OCI-LY3 (cell line): ENCODE measurements at regions not wholly inside any gene's neighbourhood (a gene's known extent, or its start where the extent isn't known, plus 50 kb on each side); places are given as distances from the start of the nearest gene placed in this dataset.

Experiments
- H2AFZ ChIP-seq: fragments of 200-600, 300-600 bp; shearing (Covaris generic); 2 replicates; pipeline ENCODE4 v1.6.0; 2014; ENCODE audit warnings: antibody characterized with exemption, low read depth, low read length
- H3K27ac ChIP-seq: fragments of 200-600, 300-600 bp; sonication (generic); 2 replicates; pipeline ENCODE4 v1.5.1; 2014; ENCODE audit warnings: mild to moderate bottlenecking, low read length, moderate library complexity, mixed read lengths
- H3K27me3 ChIP-seq: fragments of 200-600, 300-600 bp; sonication (generic); 2 replicates; pipeline ENCODE4 v1.6.1; 2014; ENCODE audit warnings: low read depth, low read length, mixed read lengths
- H3K36me3 ChIP-seq: fragments of 200-600, 300-600 bp; sonication (generic); replicated peaks from 2 replicates; pipeline ENCODE3; 2014; ENCODE audit warnings: low read depth, low read length, mixed read lengths
- H3K4me1 ChIP-seq: fragments of 300-600, 200-600 bp; sonication (generic); 2 replicates; pipeline ENCODE4 v1.6.1; 2014; ENCODE audit warnings: low read length, mixed read lengths
- H3K4me2 ChIP-seq: fragments of 200-600, 300-600 bp; sonication (generic); 2 replicates; pipeline ENCODE4 v1.6.1; 2014; ENCODE audit warnings: low read length, mixed read lengths
- H3K4me3 ChIP-seq: fragments of 300-600, 200-600 bp; sonication (generic); 2 replicates; pipeline ENCODE4 v1.5.1; 2014; ENCODE audit warnings: antibody characterized with exemption, mild to moderate bottlenecking, low read length, moderate library complexity
- H3K79me2 ChIP-seq: fragments of 300-600, 200-600 bp; shearing (Covaris generic); 2 replicates; pipeline ENCODE4 v1.6.1; 2014; ENCODE audit warnings: mild to moderate bottlenecking, low read length, mixed read lengths
- H3K9ac ChIP-seq: fragments of 300-600, 200-600 bp; shearing (Covaris generic); 2 replicates; pipeline ENCODE4 v1.6.0; 2014; ENCODE audit warnings: mild to moderate bottlenecking, low read length, moderate library complexity
- H3K9me3 ChIP-seq: fragments of 200-600, 300-600 bp; shearing (Covaris generic); 2 replicates; pipeline ENCODE4 v1.6.1; 2014; ENCODE audit warnings: low read length, mixed read lengths; ENCODE audit not compliant: insufficient read depth
- H4K20me1 ChIP-seq: fragments of 200-600, 300-600 bp; sonication (generic); 2 replicates; pipeline ENCODE4 v1.6.1; 2016; ENCODE audit warnings: low read length, mixed read lengths; ENCODE audit not compliant: insufficient read depth
- EZH2phosphoT487 ChIP-seq: fragments of 200-600 bp; shearing (Covaris generic); IDR thresholded peaks from 2 replicates; pipeline ENCODE4 v1.6.1; 2018; ENCODE audit warnings: antibody characterized with exemption, mixed run types, low read depth
- TF ChIP-seq, protein P1 (sequence below): fragments of 200-600, 300-600 bp; sonication (generic); IDR thresholded peaks from 2 replicates; pipeline ENCODE4 v1.5.1; 2014; ENCODE audit warnings: antibody characterized with exemption, low read length, low read depth

DNA sequence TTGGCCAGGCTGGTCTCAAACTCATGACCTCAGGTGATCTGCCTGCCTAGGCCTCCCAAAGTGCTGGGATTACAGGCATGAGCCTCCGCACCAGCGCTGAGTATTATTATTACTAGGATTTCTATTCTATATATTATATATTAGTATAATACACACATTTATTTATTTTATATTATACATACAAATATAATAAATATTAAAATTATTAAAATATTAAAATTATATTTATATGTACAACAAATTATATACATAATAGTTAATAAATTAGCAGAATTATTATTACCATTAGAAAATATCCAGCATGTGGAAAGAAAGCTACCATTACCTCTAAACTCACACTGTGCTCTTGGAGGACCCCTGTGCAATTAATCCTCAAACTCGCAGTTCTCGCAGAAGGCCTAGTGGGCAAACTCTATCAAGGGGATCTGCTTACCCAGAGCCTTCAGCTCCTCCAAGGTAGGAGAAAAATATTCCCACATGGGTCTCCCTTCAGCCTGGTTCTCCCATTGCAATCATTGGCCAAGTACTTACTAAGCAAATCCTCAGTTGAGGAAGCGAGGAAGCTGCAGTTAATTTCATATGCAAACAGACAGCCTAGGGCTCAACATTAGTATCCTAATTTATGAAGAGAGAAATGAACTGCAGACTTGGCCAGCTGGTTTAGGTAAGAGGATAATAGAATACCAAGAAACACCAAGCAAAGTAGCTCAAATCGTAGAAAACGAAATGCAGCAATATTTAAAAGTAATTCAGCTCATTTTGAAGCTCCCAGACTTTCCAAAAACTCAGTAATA is 241.4 kb upstream of the IRX5 start:
- Histone ChIP-seq H2AFZ (no peak overlapping the region), H3K27ac (no peak overlapping the region), H3K9me3 (no peaks in the 10 kb centered on the region), H3K4me2 (no peak overlapping the region), H3K9ac (no peak overlapping the region), H3K4me3 (no peak overlapping the region), H3K27me3 (no peaks in the 10 kb centered on the region), H3K36me3 (no peaks in the 10 kb centered on the region), H3K4me1 (no peaks in the 10 kb centered on the region), H4K20me1 (no peaks in the 10 kb centered on the region), H3K79me2 (no peaks in the 10 kb centered on the region)
- no peak for TF ChIP-seq EZH2phosphoT487
- TF ChIP-seq, protein P1, sequence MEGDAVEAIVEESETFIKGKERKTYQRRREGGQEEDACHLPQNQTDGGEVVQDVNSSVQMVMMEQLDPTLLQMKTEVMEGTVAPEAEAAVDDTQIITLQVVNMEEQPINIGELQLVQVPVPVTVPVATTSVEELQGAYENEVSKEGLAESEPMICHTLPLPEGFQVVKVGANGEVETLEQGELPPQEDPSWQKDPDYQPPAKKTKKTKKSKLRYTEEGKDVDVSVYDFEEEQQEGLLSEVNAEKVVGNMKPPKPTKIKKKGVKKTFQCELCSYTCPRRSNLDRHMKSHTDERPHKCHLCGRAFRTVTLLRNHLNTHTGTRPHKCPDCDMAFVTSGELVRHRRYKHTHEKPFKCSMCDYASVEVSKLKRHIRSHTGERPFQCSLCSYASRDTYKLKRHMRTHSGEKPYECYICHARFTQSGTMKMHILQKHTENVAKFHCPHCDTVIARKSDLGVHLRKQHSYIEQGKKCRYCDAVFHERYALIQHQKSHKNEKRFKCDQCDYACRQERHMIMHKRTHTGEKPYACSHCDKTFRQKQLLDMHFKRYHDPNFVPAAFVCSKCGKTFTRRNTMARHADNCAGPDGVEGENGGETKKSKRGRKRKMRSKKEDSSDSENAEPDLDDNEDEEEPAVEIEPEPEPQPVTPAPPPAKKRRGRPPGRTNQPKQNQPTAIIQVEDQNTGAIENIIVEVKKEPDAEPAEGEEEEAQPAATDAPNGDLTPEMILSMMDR, result no peak

DNA sequence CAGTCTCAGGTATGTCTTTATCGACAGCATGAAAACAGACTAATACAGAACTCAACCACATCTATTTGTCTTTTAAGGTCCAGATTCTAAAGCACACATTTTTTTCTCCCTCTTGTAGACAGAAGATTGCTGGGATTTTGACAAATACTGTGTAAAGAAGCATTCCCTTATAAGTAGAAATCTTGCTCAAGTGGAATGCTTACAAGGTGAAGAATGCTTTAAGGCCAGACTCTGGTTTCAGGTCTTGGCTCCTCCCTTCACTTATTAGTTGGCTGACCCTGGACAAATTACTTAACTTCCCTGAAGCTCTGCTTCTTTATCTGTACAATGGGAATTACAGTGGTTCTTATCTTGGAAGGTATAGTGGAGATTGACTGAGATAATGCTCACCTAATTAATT is 242.3 kb upstream of the IRX5 start:
- H3K9ac ChIP-seq, result no peak overlapping the region
- TF ChIP-seq EZH2phosphoT487, result no peak
- TF ChIP-seq, protein P1, result no peak
- H3K36me3 ChIP-seq, result no peaks in the 10 kb centered on the region
- H3K79me2 ChIP-seq, result no peaks in the 10 kb centered on the region
- no peaks in the 10 kb centered on the region for H3K27me3 ChIP-seq
- no peaks in the 10 kb centered on the region for H3K4me1 ChIP-seq
- H3K9me3 ChIP-seq, result no peaks in the 10 kb centered on the region
- H3K27ac ChIP-seq, result no peak overlapping the region
- H2AFZ ChIP-seq, result no peak overlapping the region
- no peak overlapping the region for H3K4me3 ChIP-seq
- no peak overlapping the region for H3K4me2 ChIP-seq
- no peaks in the 10 kb centered on the region for H4K20me1 ChIP-seq

DNA sequence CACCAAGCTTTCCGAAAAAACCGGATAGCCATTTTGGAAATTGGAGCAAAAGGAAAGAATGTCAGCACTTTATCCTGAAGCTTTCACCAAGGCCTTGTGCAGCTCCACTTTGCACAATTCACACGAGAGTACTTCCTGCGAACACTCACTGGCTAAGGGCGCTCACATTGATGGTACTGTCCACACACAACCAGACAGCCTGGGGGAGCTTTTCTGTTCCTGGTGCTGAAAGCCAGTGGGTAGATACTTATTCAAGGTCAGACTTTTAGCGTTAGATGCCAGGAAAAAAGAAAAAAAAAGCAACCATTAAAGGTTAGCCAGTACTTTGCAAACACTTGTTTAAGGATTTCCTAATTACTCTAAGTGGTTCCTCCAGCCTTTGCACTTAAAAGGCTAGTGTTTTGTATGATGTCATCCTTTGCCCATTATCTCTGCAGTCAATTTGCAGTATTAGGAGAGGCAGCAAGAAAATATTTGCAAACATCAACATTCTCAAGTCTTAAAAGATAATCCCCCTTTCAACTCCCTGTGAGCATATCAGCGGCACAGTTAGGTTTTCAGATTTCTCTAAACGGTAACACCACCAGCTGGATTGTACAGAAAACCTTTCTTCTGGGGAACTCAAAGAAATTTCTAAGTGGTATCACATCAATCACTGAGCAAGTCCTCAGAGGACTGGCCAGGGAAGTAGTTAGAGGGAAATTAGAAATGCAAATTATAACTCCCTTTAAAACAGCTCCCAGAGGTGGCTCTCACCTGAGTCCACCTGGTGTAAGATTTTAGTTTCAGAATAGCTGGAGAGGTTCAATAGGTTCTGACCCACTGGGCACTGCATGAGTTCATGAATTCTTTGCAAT is 243.4 kb upstream of the IRX5 start:
- H3K27me3 ChIP-seq, result no peaks in the 10 kb centered on the region
- no peaks in the 10 kb centered on the region for H3K4me1 ChIP-seq
- no peak overlapping the region for H3K27ac ChIP-seq
- H3K79me2 ChIP-seq, result no peaks in the 10 kb centered on the region
- H3K9ac ChIP-seq, result no peak overlapping the region
- H2AFZ ChIP-seq, result no peak overlapping the region
- no peak overlapping the region for H3K4me3 ChIP-seq
- no peaks in the 10 kb centered on the region for H3K36me3 ChIP-seq
- TF ChIP-seq, protein P1, result no peak
- TF ChIP-seq EZH2phosphoT487, result no peak
- H3K4me2 ChIP-seq, result no peak overlapping the region
- no peaks in the 10 kb centered on the region for H4K20me1 ChIP-seq
- no peaks in the 10 kb centered on the region for H3K9me3 ChIP-seq

DNA sequence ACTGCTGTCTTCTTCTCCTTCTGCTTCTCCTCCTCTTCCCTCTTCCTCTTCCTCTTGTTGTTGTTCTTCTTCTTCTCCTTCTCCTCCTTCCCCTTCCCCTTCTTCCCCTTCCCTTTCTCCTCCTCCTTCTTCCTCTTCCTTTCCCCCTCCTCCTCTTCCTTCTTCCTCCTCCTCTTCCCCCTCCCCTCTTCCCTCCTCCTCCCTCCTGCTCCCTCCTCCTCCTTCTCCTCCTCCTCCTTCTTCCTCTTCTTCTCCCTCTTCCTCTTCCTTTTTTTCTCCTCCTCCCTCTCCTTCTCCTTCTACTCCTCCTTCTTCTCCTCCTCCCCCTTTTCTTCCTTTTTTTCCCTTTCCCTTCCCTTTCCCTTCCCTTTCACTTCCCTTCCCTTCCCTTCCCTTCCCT is 245.0 kb upstream of the IRX5 start:
- no peak for TF ChIP-seq EZH2phosphoT487
- TF ChIP-seq, protein P1, result no peak
- Histone ChIP-seq H3K4me2 (no peak overlapping the region), H3K36me3 (no peaks in the 10 kb centered on the region), H3K27ac (no peak overlapping the region), H3K9me3 (no peaks in the 10 kb centered on the region), H2AFZ (no peak overlapping the region), H3K4me1 (no peaks in the 10 kb centered on the region), H4K20me1 (no peaks in the 10 kb centered on the region), H3K79me2 (no peaks in the 10 kb centered on the region), H3K27me3 (no peaks in the 10 kb centered on the region), H3K9ac (no peak overlapping the region), H3K4me3 (no peak overlapping the region)
